ENCODE measurements at regions not wholly inside any gene's neighbourhood (a gene's known extent, or its start where the extent isn't known, plus 50 kb on each side); places are given as distances from the start of the nearest gene placed in this dataset.
A peak's percentile ranks its signal among the peaks of the same experiment; 100 is the strongest.

DNA sequence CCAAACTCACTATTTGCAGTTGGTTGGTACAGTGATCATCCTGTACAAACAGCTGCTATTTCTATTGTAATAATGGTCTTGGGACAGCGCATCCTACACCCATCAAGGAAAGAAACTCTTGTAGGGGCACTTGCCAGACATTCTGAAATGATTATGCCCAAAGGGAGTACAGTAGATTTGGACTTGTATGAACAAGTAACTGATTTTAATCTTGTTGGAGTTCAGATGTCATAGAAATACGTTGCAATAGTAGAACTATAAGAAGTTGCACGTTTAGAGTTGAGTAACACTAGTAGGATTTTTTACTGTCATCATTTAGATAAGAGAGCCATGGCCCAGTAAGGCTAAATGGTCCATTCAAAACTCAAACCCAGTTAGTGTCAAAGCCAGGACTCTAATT lies 192.8 kb downstream of the SATB1 start:
- Mint-ChIP-seq H3K4me1 (peaks cover 0 to 5% (median 0%) of the 10 kb centered on the region in 4 donors), H3K4me3 (no peak overlapping the region), H3K36me3 (no peaks in the 10 kb centered on the region), H3K27me3 (peaks cover 0 to 19% (median 4%) of the 10 kb centered on the region in 5 donors), H3K9me3 (peaks cover 0 to 4% (median 0%) of the 10 kb centered on the region in 9 donors), H3K27ac (no peak overlapping the region)
- no peak for ATAC-seq
- POLR2A ChIA-PET: no interaction called here
- no peak for DNase-seq

DNA sequence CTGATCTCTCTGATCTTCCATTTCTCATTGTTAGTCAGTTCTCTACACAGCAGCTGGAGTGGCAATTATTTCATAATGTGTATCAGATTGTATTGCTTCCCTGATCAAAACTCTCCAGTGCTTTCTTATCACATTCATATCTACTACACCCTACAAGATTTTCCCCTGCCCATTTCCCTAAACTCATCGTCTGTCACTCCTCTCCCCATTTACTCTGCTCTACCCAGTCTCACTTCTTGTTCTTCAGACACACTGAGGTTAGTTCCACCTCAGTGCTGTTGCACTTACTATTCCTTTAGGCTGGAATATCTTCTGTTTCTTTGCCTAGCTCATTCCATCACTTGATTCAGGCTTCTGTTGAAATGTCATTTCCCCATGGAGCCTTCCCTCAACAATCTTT lies 197.1 kb downstream of the SATB1 start:
- Mint-ChIP-seq H3K27me3 (peaks cover 0 to 6% (median 0%) of the 10 kb centered on the region in 5 donors), H3K36me3 (no peaks in the 10 kb centered on the region), H3K4me1 (peaks cover 8 to 37% (median 13%) of the 10 kb centered on the region in 4 donors), H3K27ac (peak overlapping the region in 1 of 10 donors; percentile 61), H3K9me3 (peaks cover 0 to 4% (median 0%) of the 10 kb centered on the region in 9 donors), H3K4me3 (no peak overlapping the region)
- ATAC-seq: no peak
- DNase-seq: no peak
- POLR2A ChIA-PET: no interaction called here

DNA sequence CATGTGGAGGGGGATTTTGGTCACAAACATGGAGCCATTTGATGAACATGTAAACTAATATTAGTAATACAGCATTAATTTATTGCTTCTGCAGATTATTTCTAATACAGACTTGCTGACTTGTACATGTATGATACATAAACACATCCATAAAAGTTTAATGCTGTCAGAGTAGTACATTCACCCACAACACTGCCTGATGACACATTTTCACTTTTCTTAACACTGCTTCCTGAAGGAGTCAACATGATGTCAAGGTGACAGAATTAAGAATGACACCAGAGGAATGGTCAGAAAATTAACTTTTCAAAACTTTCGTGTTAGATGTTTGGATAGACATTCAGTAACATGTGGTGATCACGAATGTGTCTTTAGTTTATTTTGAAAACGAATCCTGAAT lies 199.4 kb downstream of the SATB1 start:
- Mint-ChIP-seq H3K4me1 (peaks cover 8 to 44% (median 15%) of the 10 kb centered on the region in 4 donors), H3K36me3 (no peaks in the 10 kb centered on the region), H3K27ac (no peak overlapping the region), H3K9me3 (peaks cover 0 to 4% (median 0%) of the 10 kb centered on the region in 9 donors), H3K27me3 (no peaks in the 10 kb centered on the region), H3K4me3 (no peak overlapping the region)
- POLR2A ChIA-PET: no interaction called here
- ATAC-seq (no peak), DNase-seq (no peak)

DNA sequence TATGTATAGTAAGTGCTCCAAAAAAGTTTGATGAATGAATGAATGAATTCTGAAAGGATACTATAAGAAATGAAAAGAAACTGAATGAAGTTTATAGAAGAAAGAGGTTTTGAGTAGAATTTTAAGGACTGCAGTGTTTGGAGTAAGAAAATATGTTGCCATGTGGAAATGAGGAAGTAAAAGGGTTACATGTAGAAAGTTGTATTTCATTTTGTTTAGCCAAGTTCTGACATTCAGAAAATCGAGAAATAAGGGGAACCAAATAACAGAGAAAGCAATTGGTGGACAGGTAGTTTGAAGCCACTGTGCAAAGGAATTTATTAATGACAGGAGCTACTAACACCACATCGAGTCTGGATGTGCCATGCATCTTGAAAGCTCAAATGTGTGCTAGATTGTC lies 200.7 kb downstream of the SATB1 start:
- H3K27me3 Mint-ChIP-seq: no peaks in the 10 kb centered on the region
- no peaks in the 10 kb centered on the region for H3K36me3 Mint-ChIP-seq
- peak overlapping the region in 2 of 10 donors; percentile 26 to 62 for H3K4me3 Mint-ChIP-seq
- H3K27ac Mint-ChIP-seq: peak overlapping the region in 2 of 10 donors; percentile 25 to 51
- DNase-seq: no peak
- no peak for ATAC-seq
- H3K9me3 Mint-ChIP-seq: peaks cover 0 to 4% (median 0%) of the 10 kb centered on the region in 9 donors
- POLR2A ChIA-PET: interaction anchor here (0.6 kb wide), 1 partner anchor 106 kb away, joined by 3 read pairs; no protein-coding TSS in a partner anchor
- peaks cover 8 to 48% (median 15%) of the 10 kb centered on the region in 4 donors for H3K4me1 Mint-ChIP-seq

DNA sequence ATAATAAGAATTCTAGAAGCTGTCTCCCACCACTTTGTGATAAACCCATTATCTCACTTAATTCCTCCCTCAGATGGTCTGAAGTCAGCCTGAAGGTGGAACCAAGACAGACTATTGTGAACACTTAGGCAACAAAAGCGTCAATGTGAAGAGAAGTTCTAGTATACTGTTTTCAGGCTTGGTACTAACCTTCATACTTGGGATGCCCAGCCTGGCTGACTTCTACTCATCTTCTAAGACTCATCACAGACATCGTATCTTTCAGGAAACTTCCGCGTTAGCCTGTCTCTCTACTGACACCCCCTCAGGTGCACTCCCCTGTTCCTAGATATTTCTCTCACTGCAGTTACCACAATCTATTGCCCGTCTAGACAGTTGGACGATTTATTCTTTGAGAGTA lies 201.2 kb downstream of the SATB1 start:
- peaks cover 8 to 48% (median 15%) of the 10 kb centered on the region in 4 donors for H3K4me1 Mint-ChIP-seq
- H3K36me3 Mint-ChIP-seq: no peaks in the 10 kb centered on the region

DNA sequence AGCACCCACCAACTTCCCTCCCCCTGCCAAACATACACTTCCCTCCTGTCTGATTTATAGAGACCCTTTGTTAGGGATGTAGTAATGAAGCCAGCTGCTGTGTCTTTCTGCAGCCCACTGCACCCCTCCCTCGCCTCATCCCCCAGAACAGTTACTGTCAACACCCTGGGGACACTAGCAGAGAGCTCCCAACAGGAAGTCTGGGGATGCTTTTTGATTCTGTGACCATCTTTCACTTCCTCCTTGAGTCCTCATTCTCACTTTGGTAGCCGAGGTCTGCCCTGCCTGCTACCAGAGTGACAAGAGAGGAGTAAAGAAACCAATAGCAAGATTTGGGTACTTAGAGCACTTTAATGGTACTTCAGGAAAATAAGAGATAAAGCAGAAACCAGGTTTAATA lies 201.6 kb downstream of the SATB1 start:
- H3K36me3 Mint-ChIP-seq: no peaks in the 10 kb centered on the region
- H3K4me1 Mint-ChIP-seq: peaks cover 8 to 50% (median 15%) of the 10 kb centered on the region in 4 donors
- H3K4me3 Mint-ChIP-seq: peak overlapping the region in 4 of 10 donors; percentile 27 to 56 (median 44)
- peak in 2 of 10 donors; percentile 4 to 27 for DNase-seq
- peak; percentile 53 to 70 for ATAC-seq
- no peaks in the 10 kb centered on the region for H3K27me3 Mint-ChIP-seq
- POLR2A ChIA-PET: no interaction called here
- H3K27ac Mint-ChIP-seq: peak overlapping the region in 6 of 10 donors; percentile 25 to 64 (median 46)
- peaks cover 0 to 4% (median 0%) of the 10 kb centered on the region in 9 donors for H3K9me3 Mint-ChIP-seq

More for the DNA sequence above, 201.2 kb downstream of the SATB1 start:
- Mint-ChIP-seq H3K27ac (peak overlapping the region in 4 of 10 donors; percentile 25 to 64 (median 54)), H3K4me3 (peak overlapping the region in 3 of 10 donors; percentile 26 to 62 (median 38)), H3K27me3 (no peaks in the 10 kb centered on the region), H3K9me3 (peaks cover 0 to 4% (median 0%) of the 10 kb centered on the region in 9 donors)
- POLR2A ChIA-PET: no interaction called here
- ATAC-seq: no peak
- DNase-seq: no peak

DNA sequence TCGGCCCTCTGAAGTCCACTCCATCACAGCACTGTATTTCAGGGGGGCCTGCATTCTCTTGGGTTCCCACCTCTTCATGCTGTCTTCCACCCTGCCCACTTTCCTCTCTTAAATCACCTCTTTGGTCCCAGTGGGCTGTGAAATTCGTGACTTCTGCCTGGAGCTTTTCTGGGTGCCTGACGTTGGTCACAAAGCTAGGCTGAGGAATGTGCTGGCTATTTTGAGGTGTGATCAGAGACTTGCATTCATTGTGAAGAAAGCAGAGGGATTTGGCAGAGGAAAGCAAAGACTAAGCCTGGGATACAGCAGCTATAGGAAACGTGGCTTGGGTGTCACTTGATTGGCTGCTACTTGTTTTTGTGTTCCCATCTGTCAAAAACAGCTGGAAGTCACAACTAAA lies 202.5 kb downstream of the SATB1 start:
- DNase-seq (no peak), ATAC-seq (no peak)
- Mint-ChIP-seq H3K27me3 (no peaks in the 10 kb centered on the region), H3K9me3 (no peaks in the 10 kb centered on the region), H3K4me3 (no peak overlapping the region), H3K36me3 (no peaks in the 10 kb centered on the region), H3K27ac (peak overlapping the region in 1 of 10 donors; percentile 25), H3K4me1 (peaks cover 8 to 46% (median 15%) of the 10 kb centered on the region in 4 donors)
- POLR2A ChIA-PET: no interaction called here

DNA sequence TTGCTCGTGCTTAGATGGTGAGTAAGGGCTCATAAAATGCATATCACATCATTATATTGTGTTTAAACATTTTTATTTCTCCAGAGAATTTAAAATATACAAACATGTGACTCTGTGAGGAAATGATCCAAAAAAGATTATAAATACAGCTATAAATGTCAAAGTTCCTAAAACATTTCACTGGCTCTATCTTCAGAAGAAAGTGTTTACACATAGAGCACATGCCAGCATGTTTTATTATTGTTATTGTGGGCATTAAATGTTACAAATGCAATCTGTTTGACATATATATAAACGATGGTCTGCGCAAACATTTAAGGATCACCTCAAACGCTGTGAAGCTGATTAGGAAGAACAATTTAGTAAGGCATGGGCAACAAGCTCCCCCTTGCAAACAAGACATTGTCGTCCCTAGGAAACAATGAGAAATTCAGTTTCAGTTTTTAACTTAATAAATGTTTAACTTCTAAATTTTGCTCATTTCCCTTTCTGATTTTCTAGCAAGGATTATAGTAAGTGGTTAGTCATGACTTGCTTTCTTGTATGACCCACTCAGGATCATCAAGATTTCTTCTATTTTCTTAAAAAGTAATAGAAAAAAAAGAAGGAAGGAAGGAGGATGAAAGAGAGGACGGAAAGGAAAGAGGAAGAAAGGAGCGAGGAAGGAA lies 207.5 kb downstream of the SATB1 start:
- ATAC-seq (no peak), DNase-seq (no peak)
- Mint-ChIP-seq H3K9me3 (peaks cover 0 to 8% (median 0%) of the 10 kb centered on the region in 9 donors), H3K4me3 (no peak overlapping the region), H3K4me1 (peaks cover 0 to 27% (median 10%) of the 10 kb centered on the region in 4 donors), H3K27ac (peak overlapping the region in 1 of 10 donors; percentile 43), H3K36me3 (peaks cover 0 to 8% (median 4%) of the 10 kb centered on the region in 3 donors), H3K27me3 (no peaks in the 10 kb centered on the region)
- POLR2A ChIA-PET: no interaction called here

DNA sequence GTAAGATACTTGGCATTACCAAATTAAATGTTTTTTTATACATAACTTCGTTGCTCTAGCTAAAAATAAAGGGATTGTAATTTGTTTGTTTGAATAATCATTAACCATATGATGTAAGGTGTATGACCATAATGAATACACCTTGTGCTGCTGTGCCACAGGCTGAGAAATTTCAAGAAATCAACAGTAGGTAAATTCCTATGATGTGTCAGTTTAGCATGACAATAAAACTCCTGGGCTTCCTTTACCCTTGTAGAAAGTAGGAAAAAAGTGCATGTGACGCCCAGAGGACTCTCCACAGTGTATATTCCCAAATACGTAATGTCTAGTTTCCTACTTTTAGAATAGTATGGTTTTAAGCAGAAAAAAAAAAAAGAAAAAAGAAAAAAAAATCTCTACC lies 208.1 kb downstream of the SATB1 start:
- H3K4me3 Mint-ChIP-seq: no peak overlapping the region
- no peaks in the 10 kb centered on the region for H3K27me3 Mint-ChIP-seq
- POLR2A ChIA-PET: interaction anchor here (1.1 kb wide), 1 partner anchor 10 kb away, joined by 3 read pairs; no protein-coding TSS in a partner anchor
- peaks cover 0 to 8% (median 0%) of the 10 kb centered on the region in 9 donors for H3K9me3 Mint-ChIP-seq
- peaks cover 0 to 24% (median 10%) of the 10 kb centered on the region in 4 donors for H3K4me1 Mint-ChIP-seq
- peak overlapping the region in 2 of 10 donors; percentile 7 to 43 for H3K27ac Mint-ChIP-seq
- no peak for DNase-seq
- peaks cover 0 to 8% (median 4%) of the 10 kb centered on the region in 3 donors for H3K36me3 Mint-ChIP-seq
- no peak for ATAC-seq

DNA sequence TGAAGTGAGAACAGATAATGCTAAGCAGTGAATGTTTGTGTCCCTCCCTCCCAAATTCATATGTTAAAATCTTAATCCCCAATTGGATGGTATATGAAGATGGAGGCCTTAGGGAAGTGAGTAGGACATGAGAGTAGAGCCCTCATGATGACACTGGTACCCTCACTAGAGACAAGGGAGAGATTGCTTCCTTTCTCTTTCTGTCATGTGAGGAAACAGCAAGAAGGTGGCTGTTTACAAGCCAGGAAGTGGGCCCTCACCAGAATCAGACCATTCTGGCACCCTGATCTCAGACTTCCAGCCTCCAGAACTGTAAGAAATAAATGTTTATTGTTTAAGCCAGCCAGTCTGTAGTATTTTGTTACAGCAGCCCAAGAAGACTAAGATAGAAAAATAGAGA lies 209.5 kb downstream of the SATB1 start:
- H3K27me3 Mint-ChIP-seq: peaks cover 0 to 2% (median 0%) of the 10 kb centered on the region in 5 donors
- POLR2A ChIA-PET: no interaction called here
- ATAC-seq: peak; percentile 61 to 89
- peak overlapping the region; percentile 59 to 94 (median 89) for H3K27ac Mint-ChIP-seq
- peaks cover 0 to 8% (median 4%) of the 10 kb centered on the region in 3 donors for H3K36me3 Mint-ChIP-seq
- peak overlapping the region in 4 of 10 donors; percentile 11 to 44 (median 42) for H3K4me3 Mint-ChIP-seq
- H3K9me3 Mint-ChIP-seq: peaks cover 0 to 8% (median 0%) of the 10 kb centered on the region in 9 donors
- peak in 3 of 10 donors; percentile 5 to 47 (median 18) for DNase-seq
- H3K4me1 Mint-ChIP-seq: peaks cover 4 to 24% (median 10%) of the 10 kb centered on the region in 4 donors

DNA sequence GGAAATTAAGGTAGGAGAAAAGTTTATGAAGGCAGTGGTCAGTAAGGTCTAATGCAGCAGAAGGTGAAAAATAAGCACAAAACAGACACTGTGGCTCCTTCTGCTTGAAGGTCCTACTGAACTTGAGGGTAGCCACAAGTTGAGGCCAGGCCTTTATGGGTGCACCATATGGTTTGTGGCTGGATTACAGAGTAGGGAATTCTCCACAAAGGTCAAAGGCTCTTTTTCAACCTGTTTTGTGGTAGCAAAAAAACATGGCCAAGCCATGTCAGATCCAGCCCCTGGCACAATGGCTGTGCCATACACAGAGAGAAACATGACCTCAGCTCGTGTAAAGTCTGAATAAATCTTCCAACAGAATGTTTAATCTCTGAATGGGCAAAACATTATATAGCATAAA lies 214.0 kb downstream of the SATB1 start:
- peaks cover 0 to 6% (median 2%) of the 10 kb centered on the region in 3 donors for H3K36me3 Mint-ChIP-seq
- H3K4me1 Mint-ChIP-seq: peaks cover 4 to 19% (median 10%) of the 10 kb centered on the region in 4 donors
- no peak for DNase-seq
- H3K27ac Mint-ChIP-seq: peak overlapping the region in 1 of 10 donors; percentile 9
- ATAC-seq: no peak
- peaks cover 0 to 4% (median 2%) of the 10 kb centered on the region in 5 donors for H3K27me3 Mint-ChIP-seq
- H3K9me3 Mint-ChIP-seq: peaks cover 0 to 6% (median 0%) of the 10 kb centered on the region in 9 donors
- POLR2A ChIA-PET: no interaction called here
- H3K4me3 Mint-ChIP-seq: no peak overlapping the region

DNA sequence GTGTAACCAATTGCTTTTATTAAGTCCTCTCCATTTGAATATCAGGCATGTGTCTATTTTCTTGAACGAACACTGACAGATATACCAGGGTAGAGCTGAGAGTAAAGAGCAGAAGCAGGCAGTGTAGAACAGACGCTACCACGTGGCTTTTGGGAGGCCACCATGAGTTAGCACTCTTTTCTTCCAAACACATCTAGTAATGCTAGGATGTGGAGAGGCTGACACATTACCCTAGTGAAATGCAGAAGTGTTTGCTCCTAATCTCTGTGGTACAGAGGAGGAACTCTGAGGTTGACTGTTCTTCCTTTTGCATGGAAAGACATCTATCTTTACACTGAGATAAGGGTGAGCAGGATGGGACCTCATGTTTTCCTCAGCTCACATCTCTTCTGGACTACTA lies 216.3 kb downstream of the SATB1 start:
- Mint-ChIP-seq H3K36me3 (no peaks in the 10 kb centered on the region), H3K9me3 (no peaks in the 10 kb centered on the region), H3K27me3 (peaks cover 0 to 7% (median 4%) of the 10 kb centered on the region in 5 donors), H3K27ac (no peak overlapping the region), H3K4me3 (no peak overlapping the region), H3K4me1 (peaks cover 0 to 4% (median 2%) of the 10 kb centered on the region in 4 donors)
- POLR2A ChIA-PET: no interaction called here
- no peak for DNase-seq
- no peak for ATAC-seq

DNA sequence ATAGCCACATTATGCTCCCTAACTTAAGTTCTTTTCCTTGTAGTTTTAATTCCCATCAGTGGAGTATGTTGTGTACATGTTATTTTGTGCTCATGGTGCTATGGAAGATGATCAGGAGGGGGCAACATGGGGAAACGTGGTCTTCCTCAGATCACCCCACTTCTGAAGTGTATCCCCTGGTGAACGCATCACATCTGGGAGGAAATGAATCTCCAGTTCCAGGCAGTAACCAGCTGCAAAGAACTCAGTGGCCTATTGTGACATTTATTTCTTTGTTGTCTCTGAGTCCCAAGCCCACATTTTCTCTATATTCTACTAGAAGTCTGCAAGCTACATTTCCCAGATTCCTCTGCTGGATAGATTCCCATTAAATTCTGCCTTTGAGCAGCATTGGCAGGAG lies 217.0 kb downstream of the SATB1 start:
- H3K4me3 Mint-ChIP-seq: no peak overlapping the region
- H3K4me1 Mint-ChIP-seq: peaks cover 0 to 4% (median 1%) of the 10 kb centered on the region in 4 donors
- ATAC-seq (no peak), DNase-seq (no peak)
- POLR2A ChIA-PET: no interaction called here
- H3K9me3 Mint-ChIP-seq: no peaks in the 10 kb centered on the region
- no peaks in the 10 kb centered on the region for H3K36me3 Mint-ChIP-seq
- peaks cover 0 to 7% (median 4%) of the 10 kb centered on the region in 5 donors for H3K27me3 Mint-ChIP-seq
- H3K27ac Mint-ChIP-seq: no peak overlapping the region

All from naive thymus-derived CD8-positive, alpha-beta T cell (primary cell).